Caco-2 (cell line): ENCODE measurements at regions not wholly inside any gene's neighbourhood (a gene's known extent, or its start where the extent isn't known, plus 50 kb on each side); places are given as distances from the start of the nearest gene placed in this dataset.

Experiments
- BruUV-seq: library from RNA; stranded (reverse); fragments of 400-500 nt; replicated peaks from 2 replicates; lab custom pipeline; 2021; lab: Mats Ljungman, UMichigan
- CTCF ChIA-PET: fragments of 300-600 bp; sonication (Branson Sonifier 250); formaldehyde crosslinking; loops from one replicate; lab custom pipeline; 2022; ENCODE audit warnings: antibody characterized with exemption; lab: Charles Lee
- POLR2A ChIA-PET: fragments of 300-600 bp; sonication (Branson Sonifier 250); formaldehyde crosslinking; loops from one replicate; lab custom pipeline; 2022; ENCODE audit warnings: antibody characterized with exemption; lab: Charles Lee
- DNase-seq, 2 experiments: peaks; one replicate each; pipeline versions ENCODE4 v3.0.0 to v3.0.0-alpha.2; 2020 to 2022
- H3K27me3 ChIP-seq: replicated peaks from 2 replicates; pipeline ENCODE4 v1.6.0; 2011; ENCODE audit warnings: low read length; ENCODE audit not compliant: control insufficient read depth, insufficient read depth
- H3K36me3 ChIP-seq: 2 replicates; pipeline ENCODE4 v1.5.1; 2011; ENCODE audit warnings: low read length; ENCODE audit not compliant: control insufficient read depth, insufficient read depth
- H3K4me1 ChIP-seq: fragments of 250-450 bp; sonication (Bioruptor Pico); 2 replicates; pipeline ENCODE4 v1.5.1; 2020; ENCODE audit warnings: mild to moderate bottlenecking
- H3K4me3 ChIP-seq: 2 replicates; pipeline ENCODE4 v1.5.1; 2011; ENCODE audit warnings: low read depth, mild to moderate bottlenecking, control low read depth, low read length
- H3K9me3 ChIP-seq: fragments of 250-450 bp; sonication (Bioruptor Pico); 2 replicates; pipeline ENCODE4 v1.5.1; 2020; ENCODE audit warnings: mild to moderate bottlenecking, moderate library complexity
- H3K27ac Mint-ChIP-seq: one replicate; pipeline ENCODE4 v1.8.0; 2022; ENCODE audit warnings: mixed read lengths; ENCODE audit not compliant: unreplicated experiment
- H3K27me3 Mint-ChIP-seq: one replicate; pipeline ENCODE4 v1.8.0; 2022; ENCODE audit warnings: mixed read lengths; ENCODE audit not compliant: insufficient read depth, unreplicated experiment
- H3K36me3 Mint-ChIP-seq: one replicate; pipeline ENCODE4 v1.8.0; 2022; ENCODE audit warnings: mild to moderate bottlenecking, mixed read lengths; ENCODE audit not compliant: insufficient read depth, unreplicated experiment
- H3K4me1 Mint-ChIP-seq: one replicate; pipeline ENCODE4 v1.8.0; 2022; ENCODE audit warnings: low read depth, mixed read lengths; ENCODE audit not compliant: unreplicated experiment
- H3K4me3 Mint-ChIP-seq: one replicate; pipeline ENCODE4 v1.8.0; 2022; ENCODE audit warnings: mild to moderate bottlenecking, moderate library complexity, mixed read lengths; ENCODE audit not compliant: unreplicated experiment
- H3K9me3 Mint-ChIP-seq: one replicate; pipeline ENCODE4 v1.8.0; 2022; ENCODE audit warnings: mixed read lengths; ENCODE audit not compliant: unreplicated experiment
- intact Hi-C: fragments of 100-400 bp; cut with micrococcal nuclease; formaldehyde crosslinking; loops from one replicate; pipeline ENCODE4 v1.10.0; 2022; ENCODE audit not compliant: unreplicated experiment
- TF ChIP-seq, protein P1 (sequence below), 2 experiments: fragments of 200-600 bp in 1 of 2; IDR thresholded peaks; 1 replicate in 1 of 2; 2 replicates in 1 of 2; pipeline versions ENCODE4 v1.5.1 to v1.8.0; 2011 to 2022; ENCODE audit warnings: antibody characterized with exemption in 1 of 2, control low read depth in 1 of 2, inconsistent platforms in 1 of 2, low read depth in 1 of 2, low read length in 1 of 2, mild to moderate bottlenecking in 1 of 2, moderate library complexity in 1 of 2; ENCODE audit not compliant: insufficient read depth in 1 of 2, severe bottlenecking in 1 of 2, unreplicated experiment in 1 of 2

- Histone ChIP-seq H3K4me3 (no peak overlapping the region), H3K4me1 (no peaks in the 10 kb centered on the region), H3K9me3 (peaks cover 5% of the 10 kb centered on the region; the same call in 1 of the 2 replicates), H3K27me3 (no peaks in the 10 kb centered on the region), H3K36me3 (no peaks in the 10 kb centered on the region)
- peaks cover 4% of the 10 kb centered on the region for H3K27me3 Mint-ChIP-seq
- intact Hi-C loops = no loop called here
- no peak for DNase-seq
- TF ChIP-seq, protein P1, sequence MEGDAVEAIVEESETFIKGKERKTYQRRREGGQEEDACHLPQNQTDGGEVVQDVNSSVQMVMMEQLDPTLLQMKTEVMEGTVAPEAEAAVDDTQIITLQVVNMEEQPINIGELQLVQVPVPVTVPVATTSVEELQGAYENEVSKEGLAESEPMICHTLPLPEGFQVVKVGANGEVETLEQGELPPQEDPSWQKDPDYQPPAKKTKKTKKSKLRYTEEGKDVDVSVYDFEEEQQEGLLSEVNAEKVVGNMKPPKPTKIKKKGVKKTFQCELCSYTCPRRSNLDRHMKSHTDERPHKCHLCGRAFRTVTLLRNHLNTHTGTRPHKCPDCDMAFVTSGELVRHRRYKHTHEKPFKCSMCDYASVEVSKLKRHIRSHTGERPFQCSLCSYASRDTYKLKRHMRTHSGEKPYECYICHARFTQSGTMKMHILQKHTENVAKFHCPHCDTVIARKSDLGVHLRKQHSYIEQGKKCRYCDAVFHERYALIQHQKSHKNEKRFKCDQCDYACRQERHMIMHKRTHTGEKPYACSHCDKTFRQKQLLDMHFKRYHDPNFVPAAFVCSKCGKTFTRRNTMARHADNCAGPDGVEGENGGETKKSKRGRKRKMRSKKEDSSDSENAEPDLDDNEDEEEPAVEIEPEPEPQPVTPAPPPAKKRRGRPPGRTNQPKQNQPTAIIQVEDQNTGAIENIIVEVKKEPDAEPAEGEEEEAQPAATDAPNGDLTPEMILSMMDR (IDR thresholded peaks at IDR 0.05; ENCODE audit: insufficient read depth in 1 of 2, low read depth in 1 of 2, low read length in 1 of 2, severe bottlenecking in 1 of 2, unreplicated experiment in 1 of 2) = no peak
- H3K4me3 Mint-ChIP-seq = no peak overlapping the region
- no peaks in the 10 kb centered on the region for H3K36me3 Mint-ChIP-seq
- H3K9me3 Mint-ChIP-seq = peaks cover 19% of the 10 kb centered on the region
- BruUV-seq = no TSS peak
- H3K4me1 Mint-ChIP-seq = no peaks in the 10 kb centered on the region
- POLR2A ChIA-PET = no interaction called here
- H3K27ac Mint-ChIP-seq = no peak overlapping the region
- CTCF ChIA-PET = interaction anchor here (0.6 kb wide), 1 partner anchor 479 kb away, joined by 3 read pairs; no protein-coding TSS in a partner anchor
Measured at GRCh38 chr6:142666599-142667185, 278.3 kb downstream of the HIVEP2 start.

GRCh38 chr6:142669471-142670351 lies 275.3 kb downstream of the HIVEP2 start:
- Mint-ChIP-seq H3K4me3 (no peak overlapping the region), H3K4me1 (no peaks in the 10 kb centered on the region), H3K27ac (no peak overlapping the region), H3K9me3 (no peaks in the 10 kb centered on the region), H3K36me3 (no peaks in the 10 kb centered on the region), H3K27me3 (peaks cover 11% of the 10 kb centered on the region)
- H3K27me3 ChIP-seq = no peaks in the 10 kb centered on the region
- no peak for DNase-seq
- no peaks in the 10 kb centered on the region for H3K9me3 ChIP-seq
- no peaks in the 10 kb centered on the region for H3K36me3 ChIP-seq
- CTCF ChIA-PET = no interaction called here
- no peak overlapping the region for H3K4me3 ChIP-seq
- no peaks in the 10 kb centered on the region for H3K4me1 ChIP-seq
- intact Hi-C loops = no loop called here
- POLR2A ChIA-PET = no interaction called here
- TF ChIP-seq, protein P1 (IDR thresholded peaks at IDR 0.05; ENCODE audit: insufficient read depth in 1 of 2, low read depth in 1 of 2, low read length in 1 of 2, severe bottlenecking in 1 of 2, unreplicated experiment in 1 of 2) = no peak
- no TSS peak for BruUV-seq

GRCh38 chr6:142671791-142672190 lies 273.2 kb downstream of the HIVEP2 start:
- no peaks in the 10 kb centered on the region for H3K4me1 ChIP-seq
- no peak overlapping the region for H3K27ac Mint-ChIP-seq
- ChIA-PET POLR2A (no interaction called here), CTCF (no interaction called here)
- H3K27me3 ChIP-seq = no peaks in the 10 kb centered on the region
- H3K9me3 Mint-ChIP-seq = no peaks in the 10 kb centered on the region
- H3K36me3 ChIP-seq = no peaks in the 10 kb centered on the region
- intact Hi-C loops = no loop called here
- H3K4me3 ChIP-seq = no peak overlapping the region
- no peak overlapping the region for H3K4me3 Mint-ChIP-seq
- no peak for DNase-seq
- TF ChIP-seq, protein P1 (IDR thresholded peaks at IDR 0.05; ENCODE audit: insufficient read depth in 1 of 2, low read depth in 1 of 2, low read length in 1 of 2, severe bottlenecking in 1 of 2, unreplicated experiment in 1 of 2) = no peak
- H3K9me3 ChIP-seq = no peaks in the 10 kb centered on the region
- peaks cover 14% of the 10 kb centered on the region for H3K27me3 Mint-ChIP-seq
- H3K36me3 Mint-ChIP-seq = no peaks in the 10 kb centered on the region
- no TSS peak for BruUV-seq
- H3K4me1 Mint-ChIP-seq = no peaks in the 10 kb centered on the region
